ENCODE measurements at regions not wholly inside any gene's neighbourhood (a gene's known extent, or its start where the extent isn't known, plus 50 kb on each side); places are given as distances from the start of the nearest gene placed in this dataset.
"Not testable (repeated sequence)": the region's sequence is repeated elsewhere in the genome, so short reads cannot be mapped to it uniquely, and the experiment has no call there.

- no peak for DNase-seq
Measured at GRCh38 chr7:112981966-112982365, 104.7 kb downstream of the GPR85 start.

- not testable (repeated sequence) for DNase-seq
Measured at GRCh38 chr7:112979055-112979454, 107.6 kb downstream of the GPR85 start.

DNA sequence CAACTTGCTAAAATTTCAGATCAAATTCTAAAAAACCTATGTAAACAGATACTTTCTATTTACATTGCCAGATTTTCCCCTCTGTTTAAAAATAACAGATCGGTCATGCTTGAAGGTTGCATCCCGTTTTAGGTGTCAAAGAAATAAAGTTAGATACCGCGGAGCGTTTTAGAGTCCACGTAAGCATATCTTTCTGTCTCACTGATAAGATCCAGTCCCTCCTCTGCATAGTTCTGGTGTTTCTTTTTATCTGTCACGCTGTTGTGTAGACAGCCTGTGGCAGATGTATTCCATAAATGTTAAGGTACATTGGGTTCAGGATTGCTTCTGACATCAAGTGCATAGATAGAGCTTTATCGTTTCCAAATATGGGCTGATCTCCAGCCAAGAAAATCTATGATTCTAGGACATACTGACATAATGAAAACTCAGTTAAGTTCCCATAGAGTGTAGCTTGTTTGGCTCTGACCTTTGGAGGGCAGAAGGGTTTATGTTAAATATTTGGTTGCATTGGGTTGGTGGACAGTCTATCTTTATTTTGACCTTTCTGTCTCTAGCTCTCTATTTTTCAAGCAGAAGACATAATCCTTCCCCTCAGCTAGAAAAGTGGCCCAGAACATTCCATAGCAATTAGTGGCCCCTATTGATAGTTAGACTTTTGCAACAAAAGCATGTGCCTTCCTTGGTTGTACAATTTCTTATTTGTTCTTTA, 109.2 kb downstream of the GPR85 start:
- DNase-seq: not testable (repeated sequence)

- no peak for DNase-seq
Measured at GRCh38 chr7:112970771-112971170, 115.9 kb downstream of the GPR85 start.

GRCh38 chr7:112969946-112970345, 116.7 kb downstream of the GPR85 start:
- DNase-seq: no peak

GRCh38 chr7:112965506-112965905, 121.1 kb downstream of the GPR85 start:
- no peak for DNase-seq

DNA sequence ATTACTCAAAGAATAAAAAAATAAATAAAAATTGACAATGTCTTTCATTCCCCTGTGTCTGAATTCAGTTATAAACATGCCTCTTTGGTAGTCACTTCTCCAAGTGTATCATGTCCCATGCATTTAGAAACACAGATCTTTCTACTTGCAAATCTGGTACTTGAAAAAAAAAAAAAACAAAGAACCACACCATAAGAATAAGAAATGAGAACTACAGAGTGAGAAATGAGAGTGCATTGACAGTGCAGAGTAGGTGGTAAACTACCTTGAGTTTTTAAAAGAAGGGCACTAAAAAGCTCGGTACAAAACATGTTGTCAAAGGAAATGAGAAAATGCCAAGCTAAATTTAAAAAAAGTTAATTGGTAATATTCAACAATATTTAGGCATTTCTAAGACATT, 123.0 kb downstream of the GPR85 start:
- no peak for DNase-seq

- no peak for DNase-seq
Measured at GRCh38 chr7:112962815-112963214, 123.8 kb downstream of the GPR85 start.

DNA sequence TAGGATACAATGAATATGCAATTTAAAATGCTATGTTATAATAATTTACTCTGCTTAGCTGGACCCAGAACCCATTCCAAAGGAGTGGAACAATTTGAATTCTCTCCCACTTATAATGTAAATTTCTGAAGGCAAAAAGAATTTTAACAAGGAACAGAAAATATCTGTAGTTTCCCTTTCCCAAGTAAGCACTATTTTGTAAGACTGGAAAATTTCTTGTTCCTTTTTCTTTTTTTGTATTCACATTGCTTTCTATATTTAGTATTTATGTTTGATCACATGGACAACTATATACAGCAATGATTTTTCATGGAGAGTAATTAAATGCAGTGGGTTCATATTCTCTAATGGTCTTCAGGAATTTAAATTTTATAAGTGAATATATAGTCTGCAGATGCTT, 127.4 kb downstream of the GPR85 start:
- no peak for DNase-seq

- DNase-seq: no peak
Measured at GRCh38 chr7:112958775-112959174, 127.9 kb downstream of the GPR85 start.

- DNase-seq: no peak
Measured at GRCh38 chr7:112957901-112958300, 128.7 kb downstream of the GPR85 start.

GRCh38 chr7:112953031-112953430, 133.6 kb downstream of the GPR85 start:
- not testable (repeated sequence) for DNase-seq

DNA sequence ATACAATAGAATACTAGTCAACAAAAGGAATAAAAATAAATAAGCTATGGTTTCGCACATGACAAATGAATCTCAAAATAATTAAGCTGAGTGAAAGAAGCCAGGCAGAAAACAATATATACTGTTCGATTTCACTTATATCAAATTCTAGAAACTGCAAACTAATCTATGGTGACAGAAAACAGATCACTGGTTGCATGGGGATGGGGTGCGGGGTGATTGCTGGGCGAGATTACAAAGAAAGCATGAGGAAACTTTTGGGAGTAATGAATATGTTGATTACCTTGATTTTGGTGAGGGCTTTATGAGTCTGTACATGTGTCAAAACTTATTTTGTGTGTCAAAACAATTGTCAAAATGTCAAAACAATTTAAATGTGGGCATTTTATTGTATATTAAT, 135.6 kb downstream of the GPR85 start:
- no peak for DNase-seq

- DNase-seq: not testable (repeated sequence)
Measured at GRCh38 chr7:112949682-112950081, 136.9 kb downstream of the GPR85 start.

DNA sequence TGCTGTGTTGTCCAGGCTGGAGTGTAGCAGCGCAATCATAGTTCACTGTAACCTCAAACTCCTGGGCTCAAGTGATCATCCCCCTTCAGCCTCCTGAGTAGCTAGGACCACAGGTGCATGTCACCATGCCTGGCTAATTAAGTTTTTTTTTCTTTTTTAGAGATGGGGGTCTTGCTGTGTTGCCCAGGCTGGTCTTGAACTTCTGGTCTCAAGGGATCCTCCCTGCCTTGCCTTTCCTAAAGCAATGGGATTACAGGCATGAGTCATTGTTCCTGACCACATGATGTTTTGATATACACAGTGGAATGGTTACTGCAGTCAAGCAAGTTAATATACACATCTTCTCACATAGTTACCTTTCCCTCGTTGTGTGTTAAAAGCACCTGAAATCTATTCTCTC, 140.3 kb downstream of the GPR85 start:
- no peak for DNase-seq

- no peak for DNase-seq
Measured at GRCh38 chr7:112945046-112945445, 141.6 kb downstream of the GPR85 start.

DNA sequence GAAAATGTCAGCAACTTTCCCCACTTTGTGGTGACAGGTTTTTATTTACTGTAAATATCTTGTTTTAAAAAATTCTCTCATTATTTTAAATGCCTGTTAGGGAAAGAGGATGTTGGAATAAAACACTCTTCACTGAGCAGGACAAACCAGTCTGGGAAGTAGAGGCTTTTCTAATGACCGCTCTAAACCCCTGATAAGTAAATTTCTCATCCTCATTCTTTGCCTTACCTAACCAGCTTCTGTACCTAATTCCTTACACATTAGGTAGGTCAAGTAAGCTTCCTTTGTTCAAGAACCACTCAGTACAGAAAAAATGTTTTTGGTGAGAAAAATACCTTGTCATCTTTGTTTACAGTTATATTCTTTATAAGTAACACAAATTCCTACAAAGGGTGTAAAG, 143.6 kb downstream of the GPR85 start:
- DNase-seq: no peak

- DNase-seq: not testable (repeated sequence)
Measured at GRCh38 chr7:112942125-112942524, 144.5 kb downstream of the GPR85 start.

GRCh38 chr7:112940314-112940732, 146.3 kb downstream of the GPR85 start:
- DNase-seq: no peak

- DNase-seq: peak; percentile 99
Measured at GRCh38 chr7:112939574-112940313, 146.9 kb downstream of the GPR85 start.

- no peak for DNase-seq
Measured at GRCh38 chr7:112938863-112939573, 147.6 kb downstream of the GPR85 start.

GRCh38 chr7:112937651-112938415, 147.6 kb upstream of the TMEM168 start:
- peak; percentile 11 for DNase-seq

- DNase-seq: no peak
Measured at GRCh38 chr7:112933598-112933997, 143.4 kb upstream of the TMEM168 start.
